ENCODE measurements at regions not wholly inside any gene's neighbourhood (a gene's known extent, or its start where the extent isn't known, plus 50 kb on each side); places are given as distances from the start of the nearest gene placed in this dataset.
"Not testable (repeated sequence)": the region's sequence is repeated elsewhere in the genome, so short reads cannot be mapped to it uniquely, and the experiment has no call there.

DNA sequence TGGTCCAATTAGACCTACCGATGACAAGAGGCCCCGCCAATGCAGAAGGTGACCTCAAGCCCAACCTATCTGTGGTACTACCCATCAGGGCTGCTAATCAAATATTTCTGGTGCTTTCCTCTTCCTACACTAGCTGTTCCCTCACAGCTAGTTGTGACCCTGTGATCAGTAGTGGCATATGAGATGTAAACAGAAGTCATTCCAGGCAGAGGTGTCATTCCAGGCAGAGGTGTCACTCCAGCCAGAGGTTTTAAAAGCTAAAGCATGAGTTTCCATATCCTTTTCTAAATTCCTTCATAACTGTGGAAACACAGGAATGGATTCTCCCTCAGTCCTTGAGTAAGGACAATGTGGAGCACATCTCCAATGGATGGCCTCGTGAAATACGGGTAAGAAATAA lies 110.9 kb upstream of the DNAJC10 start:
- Histone ChIP-seq H3K4me2 (ENCODE audit: low read depth, low read length, poor library complexity, severe bottlenecking) (no peak overlapping the region), H2AFZ (ENCODE audit: low read length) (no peak overlapping the region), H3K79me2 (ENCODE audit: insufficient read depth, low read length) (no peaks in the 10 kb centered on the region), H3K4me3 (ENCODE audit: low read length, poor library complexity, severe bottlenecking) (no peak overlapping the region), H3K4me1 (ENCODE audit: insufficient read depth, low read length, poor library complexity, severe bottlenecking) (no peaks in the 10 kb centered on the region), H3K9me3 (ENCODE audit: insufficient read depth, low read depth, low read length) (no peaks in the 10 kb centered on the region), H3K9me2 (replicated peaks; ENCODE audit: low read depth, low read length) (no peaks in the 10 kb centered on the region), H3K9ac (ENCODE audit: low read depth, low read length, poor library complexity, severe bottlenecking) (no peak overlapping the region), H3K27me3 (ENCODE audit: insufficient read depth, low read length, poor library complexity, severe bottlenecking) (no peaks in the 10 kb centered on the region), H3K36me3 (ENCODE audit: insufficient read depth, low read length) (no peaks in the 10 kb centered on the region), H3F3A (ENCODE audit: low read depth) (no peaks in the 10 kb centered on the region), H4K20me1 (ENCODE audit: insufficient read depth, low read length, poor library complexity, severe bottlenecking) (no peaks in the 10 kb centered on the region)
- TF ChIP-seq CTCF (conservative IDR thresholded peaks at IDR 0.05; ENCODE audit: low read length) (no peak), EZH2phosphoT487 (IDR thresholded peaks at IDR 0.05; ENCODE audit: borderline replicate concordance) (no peak)

GRCh38 chr2:182606728-182607681 lies 109.1 kb upstream of the DNAJC10 start:
- Histone ChIP-seq H3K9me3 (ENCODE audit: insufficient read depth, low read depth, low read length) (no peaks in the 10 kb centered on the region), H3K4me1 (ENCODE audit: insufficient read depth, low read length, poor library complexity, severe bottlenecking) (no peaks in the 10 kb centered on the region), H3K36me3 (ENCODE audit: insufficient read depth, low read length) (no peaks in the 10 kb centered on the region), H3K9me2 (replicated peaks; ENCODE audit: low read depth, low read length) (no peaks in the 10 kb centered on the region), H3K27me3 (ENCODE audit: insufficient read depth, low read length, poor library complexity, severe bottlenecking) (no peaks in the 10 kb centered on the region), H3F3A (ENCODE audit: low read depth) (no peaks in the 10 kb centered on the region), H3K4me3 (ENCODE audit: low read length, poor library complexity, severe bottlenecking) (no peak overlapping the region), H3K9ac (ENCODE audit: low read depth, low read length, poor library complexity, severe bottlenecking) (no peak overlapping the region), H3K79me2 (ENCODE audit: insufficient read depth, low read length) (no peaks in the 10 kb centered on the region), H3K4me2 (ENCODE audit: low read depth, low read length, poor library complexity, severe bottlenecking) (no peak overlapping the region), H4K20me1 (ENCODE audit: insufficient read depth, low read length, poor library complexity, severe bottlenecking) (no peaks in the 10 kb centered on the region), H2AFZ (ENCODE audit: low read length) (no peak overlapping the region)
- TF ChIP-seq CTCF (conservative IDR thresholded peaks at IDR 0.05; ENCODE audit: low read length) (no peak), EZH2phosphoT487 (IDR thresholded peaks at IDR 0.05; ENCODE audit: borderline replicate concordance) (no peak)

DNA sequence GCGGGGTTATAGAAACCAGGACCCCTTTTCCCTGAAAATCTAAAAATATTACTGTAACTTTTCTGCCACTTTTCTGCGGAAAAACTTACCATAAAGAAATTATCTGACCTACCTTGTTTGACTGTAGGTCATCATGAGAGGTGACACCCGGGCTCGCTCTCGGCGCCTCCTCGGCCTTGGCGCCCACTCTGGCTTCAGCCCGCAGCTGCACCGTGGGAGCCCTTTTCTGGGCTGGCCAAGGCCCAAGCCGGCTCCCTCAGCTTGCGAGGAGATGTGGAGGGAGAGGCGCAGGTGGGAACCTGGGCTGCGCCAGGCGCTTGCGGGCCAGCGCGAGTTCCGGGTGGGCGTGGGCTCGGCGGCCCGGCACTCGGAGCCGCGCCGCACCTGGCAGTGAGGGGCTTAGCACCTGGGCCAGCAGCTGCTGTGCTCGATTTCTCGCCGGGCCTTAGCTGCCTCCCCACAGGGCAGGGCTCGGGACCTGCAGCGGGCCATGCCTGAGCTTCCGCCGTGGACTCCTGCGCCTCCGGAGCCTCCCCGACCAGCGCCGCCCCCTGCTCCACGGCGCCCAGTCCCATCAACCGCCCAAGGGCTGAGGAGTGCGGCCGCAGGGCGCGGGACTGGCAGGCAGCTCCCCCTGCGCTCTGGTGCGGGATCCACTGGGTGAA lies 107.7 kb upstream of the DNAJC10 start:
- TF ChIP-seq EZH2phosphoT487 (IDR thresholded peaks at IDR 0.05; ENCODE audit: borderline replicate concordance): no peak
- no peak for TF ChIP-seq CTCF (conservative IDR thresholded peaks at IDR 0.05; ENCODE audit: low read length)
- no peaks in the 10 kb centered on the region for H3K27me3 ChIP-seq (ENCODE audit: insufficient read depth, low read length, poor library complexity, severe bottlenecking)

DNA sequence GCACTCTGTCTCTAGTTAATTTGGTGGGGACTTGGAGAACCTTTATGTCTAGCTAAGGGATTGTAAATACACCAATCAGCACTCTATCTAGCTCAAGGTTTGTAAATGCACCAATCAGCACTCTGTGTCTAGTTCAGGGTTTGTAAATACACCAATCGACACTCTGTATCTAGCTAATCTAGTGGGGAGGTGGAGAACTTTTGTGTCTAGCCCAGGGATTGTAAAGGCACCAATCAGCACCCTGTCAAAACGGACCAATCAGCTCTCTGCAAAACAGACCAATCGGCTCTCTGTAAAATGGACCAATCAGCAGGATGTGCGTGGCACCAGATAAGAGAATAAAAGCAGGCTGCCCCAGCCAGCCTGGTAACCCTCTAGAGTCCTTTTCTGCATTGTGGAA lies 107.1 kb upstream of the DNAJC10 start:
- H3K9ac ChIP-seq (ENCODE audit: low read depth, low read length, poor library complexity, severe bottlenecking); H3K9me3 ChIP-seq (ENCODE audit: insufficient read depth, low read depth, low read length); H3K4me3 ChIP-seq (ENCODE audit: low read length, poor library complexity, severe bottlenecking); H2AFZ ChIP-seq (ENCODE audit: low read length); H4K20me1 ChIP-seq (ENCODE audit: insufficient read depth, low read length, poor library complexity, severe bottlenecking); H3K27me3 ChIP-seq (ENCODE audit: insufficient read depth, low read length, poor library complexity, severe bottlenecking); H3K9me2 ChIP-seq (replicated peaks; ENCODE audit: low read depth, low read length); H3K79me2 ChIP-seq (ENCODE audit: insufficient read depth, low read length); H3K4me1 ChIP-seq (ENCODE audit: insufficient read depth, low read length, poor library complexity, severe bottlenecking); H3K36me3 ChIP-seq (ENCODE audit: insufficient read depth, low read length); H3K4me2 ChIP-seq (ENCODE audit: low read depth, low read length, poor library complexity, severe bottlenecking); H3F3A ChIP-seq (ENCODE audit: low read depth): not testable (repeated sequence)

More for the DNA sequence above, 107.7 kb upstream of the DNAJC10 start:
- Histone ChIP-seq H3K9me3 (ENCODE audit: insufficient read depth, low read depth, low read length) (no peaks in the 10 kb centered on the region), H3K36me3 (ENCODE audit: insufficient read depth, low read length) (no peaks in the 10 kb centered on the region), H3K4me1 (ENCODE audit: insufficient read depth, low read length, poor library complexity, severe bottlenecking) (no peaks in the 10 kb centered on the region), H3K9me2 (replicated peaks; ENCODE audit: low read depth, low read length) (no peaks in the 10 kb centered on the region), H3K79me2 (ENCODE audit: insufficient read depth, low read length) (no peaks in the 10 kb centered on the region), H2AFZ (ENCODE audit: low read length) (no peak overlapping the region), H3K9ac (ENCODE audit: low read depth, low read length, poor library complexity, severe bottlenecking) (no peak overlapping the region), H3K4me2 (ENCODE audit: low read depth, low read length, poor library complexity, severe bottlenecking) (no peak overlapping the region), H3K4me3 (ENCODE audit: low read length, poor library complexity, severe bottlenecking) (no peak overlapping the region), H3F3A (ENCODE audit: low read depth) (no peaks in the 10 kb centered on the region), H4K20me1 (ENCODE audit: insufficient read depth, low read length, poor library complexity, severe bottlenecking) (no peaks in the 10 kb centered on the region)
